Skeletal muscle cell (primary cell): ENCODE measurements at regions not wholly inside any gene's neighbourhood (a gene's known extent, or its start where the extent isn't known, plus 50 kb on each side); places are given as distances from the start of the nearest gene placed in this dataset.
"Not testable (repeated sequence)": the region's sequence is repeated elsewhere in the genome, so short reads cannot be mapped to it uniquely, and the experiment has no call there.

Source experiments
- DNase-seq: peaks from one replicate; pipeline ENCODE4 v3.0.0-alpha.2; 2010; ENCODE audit warnings: low read depth
- H3K4me3 ChIP-seq: 2 replicates; pipeline ENCODE4 v1.5.1; 2011; ENCODE audit warnings: low read depth, mild to moderate bottlenecking, control low read depth, low read length, moderate library complexity

DNA sequence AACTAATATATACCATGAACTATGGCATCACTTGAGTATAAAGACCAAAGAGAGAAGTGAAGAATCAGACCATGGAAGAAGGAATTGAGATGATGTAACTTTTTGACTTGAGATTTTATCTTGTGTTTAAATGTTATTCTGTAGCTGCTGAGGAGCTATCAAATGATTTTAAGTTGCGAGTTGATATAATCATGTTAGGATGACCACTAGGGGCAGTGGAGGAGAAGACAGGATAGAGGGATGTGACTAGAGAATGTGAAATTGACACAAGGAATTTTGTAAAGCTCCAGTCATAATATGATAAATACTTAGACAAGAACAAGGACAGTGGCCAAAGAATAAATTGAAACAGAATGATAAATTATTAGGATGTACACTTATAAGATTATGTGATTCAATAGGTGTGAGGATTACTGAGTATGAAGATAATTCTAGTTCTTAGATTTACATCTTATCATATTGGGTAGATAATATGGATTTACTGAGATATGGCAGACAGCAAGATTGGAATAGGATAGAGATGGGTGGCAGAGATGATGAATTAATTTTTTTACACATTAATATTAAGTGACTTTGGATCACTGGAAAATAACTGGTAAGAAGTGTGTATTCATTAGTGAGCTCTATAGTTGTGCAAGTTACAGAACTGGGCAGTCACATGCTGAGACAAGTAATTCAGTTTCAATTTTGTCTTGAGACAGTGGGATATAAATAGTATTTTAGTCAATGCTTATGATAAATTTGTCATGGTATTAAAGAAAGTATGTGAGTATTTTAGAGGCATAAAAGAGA, 816.0 kb upstream of the PCDH10 start:
- H3K4me3 ChIP-seq, result no peak overlapping the region
- no peak for DNase-seq

DNA sequence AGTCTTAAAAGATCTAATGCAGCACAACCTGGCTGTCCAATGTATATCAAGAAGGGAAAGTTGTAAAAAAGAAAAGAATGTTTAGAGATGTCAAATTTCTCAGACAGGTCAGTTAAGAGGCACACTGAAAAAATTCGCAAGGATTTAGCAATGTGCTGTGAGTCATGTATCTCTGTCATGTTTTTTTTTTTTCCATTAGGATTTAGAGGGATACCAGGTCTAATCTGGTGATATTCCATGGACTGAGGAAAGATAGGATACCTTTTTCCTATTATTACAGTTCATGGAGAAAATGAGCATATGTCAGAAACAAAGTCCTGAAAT, 815.4 kb upstream of the PCDH10 start:
- no peak overlapping the region for H3K4me3 ChIP-seq
- DNase-seq, result peak; percentile 65

DNA sequence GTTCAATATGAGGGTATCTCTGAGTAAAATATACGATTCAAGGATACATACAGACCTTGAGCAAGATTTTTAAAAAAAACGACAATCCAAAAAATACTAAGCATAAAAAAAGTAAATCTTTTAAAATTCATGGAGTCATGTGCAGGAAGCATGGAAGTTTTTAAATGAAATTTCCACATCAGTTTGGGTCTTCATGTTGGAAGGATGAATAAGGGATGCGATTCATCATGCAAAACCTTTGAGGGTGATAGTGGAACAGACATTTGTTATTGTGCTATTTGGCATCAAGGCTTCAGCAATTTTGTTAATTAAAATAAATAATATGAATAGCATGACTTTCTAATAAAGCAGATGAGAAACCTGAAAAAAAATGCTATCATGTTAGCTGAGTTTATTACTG, 815.0 kb upstream of the PCDH10 start:
- peak; percentile 25 for DNase-seq
- no peak overlapping the region for H3K4me3 ChIP-seq

DNA sequence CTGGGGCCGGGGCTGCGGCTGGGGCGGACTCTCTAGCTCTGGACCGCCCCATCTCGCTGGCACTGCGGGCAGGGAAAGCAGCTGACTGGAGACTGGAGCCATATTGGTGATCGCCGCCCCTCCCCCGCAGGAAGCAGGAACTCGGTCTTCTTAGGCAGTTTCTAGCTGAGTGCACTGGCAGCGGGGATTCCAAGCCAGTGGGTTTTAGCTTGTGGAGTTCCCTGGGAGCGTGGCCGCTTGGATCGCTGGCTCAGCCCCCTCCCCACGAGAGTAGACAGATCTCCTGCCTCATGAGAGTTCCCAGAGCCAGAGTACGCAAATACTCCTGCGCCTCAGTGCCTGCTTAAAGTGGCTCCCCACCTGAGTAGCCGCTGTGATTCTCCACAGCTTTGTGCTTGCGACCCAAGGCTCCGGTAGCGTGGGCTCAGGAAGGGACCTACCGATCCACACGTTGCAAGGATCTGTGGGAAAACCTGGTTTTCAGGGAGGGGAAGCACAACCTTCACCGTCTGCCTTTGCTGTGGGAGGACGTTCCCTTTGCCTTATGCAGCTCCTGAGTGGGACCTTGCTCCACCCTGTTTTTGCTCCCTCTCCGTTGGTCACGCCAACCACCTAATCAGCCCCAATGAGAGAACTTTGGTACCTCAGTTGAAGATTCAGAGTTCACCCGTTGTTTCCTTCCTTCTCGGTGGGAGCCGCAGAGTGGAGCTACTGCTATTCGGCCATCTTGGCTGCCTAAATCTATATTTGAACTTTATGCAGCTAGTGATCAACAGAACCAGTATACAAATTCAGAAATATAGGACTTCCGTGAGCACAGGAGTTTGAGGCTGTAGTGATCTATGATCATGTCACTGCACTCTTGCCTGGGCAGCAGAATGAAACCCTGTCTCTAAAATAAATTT, 803.9 kb upstream of the PCDH10 start:
- no peak overlapping the region for H3K4me3 ChIP-seq
- DNase-seq, result no peak

DNA sequence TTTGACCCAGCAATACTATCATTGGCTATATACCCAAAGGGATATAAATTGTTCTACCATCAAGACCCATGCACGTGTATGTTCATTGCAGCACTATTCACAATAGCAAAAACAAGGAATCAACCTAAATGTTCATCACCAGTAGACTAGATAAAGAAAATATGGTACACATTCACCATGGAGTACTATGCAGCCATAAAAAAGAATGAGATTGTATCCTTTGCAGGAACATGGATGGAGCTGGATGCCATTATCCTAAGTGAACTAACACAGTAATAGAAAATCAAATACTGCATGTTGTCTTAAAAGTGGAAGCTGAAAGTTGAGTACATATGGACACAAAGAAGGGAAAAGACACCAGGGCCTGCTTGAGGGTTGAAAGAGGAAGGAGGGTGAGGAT, 803.1 kb upstream of the PCDH10 start:
- no peak for DNase-seq
- no peak overlapping the region for H3K4me3 ChIP-seq

DNA sequence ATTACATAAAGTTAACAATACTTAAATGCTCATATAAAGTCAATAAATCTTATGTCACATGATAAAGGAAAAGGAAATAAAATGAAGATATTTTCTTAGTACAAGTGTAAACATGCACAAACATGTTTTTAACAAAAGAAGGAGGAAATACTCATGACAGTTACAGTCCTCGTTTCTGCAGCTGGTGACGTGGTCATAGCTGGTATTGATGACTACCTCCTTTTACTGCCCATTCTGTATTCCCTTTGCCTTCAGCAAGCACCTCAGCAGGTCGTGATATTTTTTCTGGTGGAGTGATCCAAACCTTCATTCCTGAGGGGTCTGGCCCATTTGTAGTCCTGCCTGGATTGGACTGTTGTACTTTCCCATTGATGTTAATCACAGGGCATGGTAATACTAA, 797.5 kb upstream of the PCDH10 start:
- H3K4me3 ChIP-seq, DNase-seq: not testable (repeated sequence)

DNA sequence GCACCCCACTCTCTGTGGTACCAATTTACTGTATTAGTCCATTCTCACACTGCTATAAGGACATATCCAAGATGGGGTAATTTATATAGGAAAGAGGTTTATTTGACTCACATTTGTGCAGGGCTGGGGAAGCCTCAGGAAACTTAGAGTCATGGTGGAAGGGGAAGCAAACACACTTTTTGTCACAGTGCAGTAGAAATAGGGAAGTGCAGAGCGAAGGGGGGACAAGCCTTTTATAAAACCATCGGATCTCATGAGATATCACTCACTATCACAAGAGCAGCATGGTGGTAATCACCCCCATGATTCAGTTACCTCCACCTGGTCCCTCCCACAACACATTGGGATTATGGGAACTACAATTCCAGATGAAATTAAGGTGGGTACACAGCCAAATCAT, 766.9 kb upstream of the PCDH10 start:
- no peak for DNase-seq

DNA sequence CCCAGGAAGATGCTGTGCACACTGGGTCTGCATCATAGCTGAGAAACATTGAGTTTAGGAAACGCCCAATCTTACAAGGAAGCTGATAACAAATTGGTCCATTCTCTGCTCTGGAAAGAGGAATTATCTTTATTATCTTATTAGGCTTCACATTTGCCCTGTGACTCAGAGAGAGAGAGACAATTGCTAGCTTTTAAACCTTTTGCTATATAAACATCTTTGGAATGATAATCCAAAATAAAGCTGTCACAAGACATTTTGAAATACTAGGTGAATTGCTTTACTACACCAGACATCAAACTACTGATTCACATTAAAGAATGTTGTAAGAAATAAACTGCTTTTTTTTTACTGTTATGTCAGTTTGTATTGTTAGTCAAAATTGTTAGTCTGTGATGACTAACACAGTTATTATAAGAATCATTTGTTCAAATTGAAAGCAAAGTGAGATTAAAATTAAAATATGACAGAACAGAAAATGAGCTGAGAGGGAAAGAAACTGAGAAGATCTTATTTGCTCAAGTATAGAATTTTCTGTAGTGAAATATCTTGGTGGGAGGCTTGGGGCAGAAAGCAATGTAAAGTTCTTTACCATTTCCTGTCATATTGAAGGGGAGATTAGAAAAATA, 765.4 kb upstream of the PCDH10 start:
- DNase-seq, result no peak
- no peak overlapping the region for H3K4me3 ChIP-seq

More for the DNA sequence above, 766.9 kb upstream of the PCDH10 start:
- no peak overlapping the region for H3K4me3 ChIP-seq

DNA sequence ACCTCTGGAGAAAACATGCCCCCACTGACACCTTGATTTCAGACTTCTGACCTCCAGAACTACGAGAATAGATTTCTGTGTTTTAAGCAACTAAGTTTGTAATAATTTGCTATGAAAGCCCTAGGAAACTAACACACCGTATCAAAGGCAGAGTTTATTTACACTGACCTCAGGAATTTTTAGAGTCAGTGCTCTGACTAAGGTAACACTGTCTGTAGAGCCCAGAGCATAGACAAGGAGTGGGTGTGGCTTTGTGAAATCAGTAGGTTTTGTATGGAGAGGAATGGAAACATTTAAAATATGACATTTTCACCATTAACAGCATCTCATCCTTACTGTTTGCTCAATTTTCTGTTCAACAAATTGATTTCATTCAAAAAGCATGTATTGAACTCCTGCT, 764.4 kb upstream of the PCDH10 start:
- no peak overlapping the region for H3K4me3 ChIP-seq
- DNase-seq, result no peak

DNA sequence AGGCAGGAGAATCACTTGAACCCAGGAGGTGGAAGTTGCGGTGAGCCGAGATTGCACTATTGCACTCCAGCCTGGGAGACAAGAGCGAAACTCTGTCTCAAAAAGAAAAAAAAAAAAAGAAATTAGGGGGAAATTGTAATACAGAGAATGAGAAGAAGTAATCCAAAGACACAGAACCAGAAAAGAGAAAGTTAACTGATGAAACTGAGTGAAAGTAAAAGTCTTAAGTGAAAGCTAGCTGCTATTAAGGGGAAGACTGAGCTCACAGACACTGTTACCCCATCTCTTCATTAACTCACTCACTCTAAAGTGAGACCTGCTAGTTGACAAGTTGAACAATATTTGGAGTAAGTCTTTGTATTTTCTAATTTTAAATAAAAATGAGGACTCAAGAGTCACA, 763.0 kb upstream of the PCDH10 start:
- no peak for DNase-seq

DNA sequence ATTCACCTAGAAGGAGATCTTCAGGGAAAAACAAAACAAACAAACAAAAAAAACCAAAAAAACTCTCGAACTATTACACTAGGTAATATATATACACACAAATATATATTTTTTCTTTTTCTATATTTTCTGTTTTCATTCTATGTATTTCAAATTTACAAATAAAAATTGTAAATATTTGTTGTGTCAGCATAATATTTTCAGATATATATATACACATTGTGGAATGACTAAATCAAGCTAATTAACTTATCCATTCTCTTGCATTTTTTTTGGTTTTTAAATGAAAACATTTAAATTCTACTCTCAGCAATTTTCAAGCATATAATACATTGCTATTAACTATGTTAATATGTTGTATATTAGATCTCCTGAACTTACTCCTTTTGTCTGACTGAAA, 762.0 kb upstream of the PCDH10 start:
- DNase-seq, result no peak
- no peak overlapping the region for H3K4me3 ChIP-seq

More for the DNA sequence above, 763.0 kb upstream of the PCDH10 start:
- H3K4me3 ChIP-seq, result no peak overlapping the region

DNA sequence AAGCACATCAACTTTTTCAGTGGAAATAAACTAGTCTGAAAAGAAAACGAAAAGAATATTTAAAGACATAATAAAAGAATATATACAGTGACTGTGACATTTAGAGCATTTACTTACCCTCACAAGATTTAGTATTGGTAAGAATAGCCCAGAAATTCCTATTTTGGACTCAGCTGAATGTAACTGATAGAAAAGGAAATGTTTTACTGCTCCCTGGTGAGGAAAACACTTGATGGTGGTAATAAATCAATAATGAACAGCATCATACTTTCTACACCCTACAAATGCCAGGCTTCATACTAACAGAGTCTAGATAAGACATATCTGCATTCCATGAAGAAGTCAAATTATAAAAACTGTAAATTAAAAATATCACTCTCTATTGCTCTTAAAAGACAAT, 753.5 kb upstream of the PCDH10 start:
- no peak for DNase-seq
- no peak overlapping the region for H3K4me3 ChIP-seq

DNA sequence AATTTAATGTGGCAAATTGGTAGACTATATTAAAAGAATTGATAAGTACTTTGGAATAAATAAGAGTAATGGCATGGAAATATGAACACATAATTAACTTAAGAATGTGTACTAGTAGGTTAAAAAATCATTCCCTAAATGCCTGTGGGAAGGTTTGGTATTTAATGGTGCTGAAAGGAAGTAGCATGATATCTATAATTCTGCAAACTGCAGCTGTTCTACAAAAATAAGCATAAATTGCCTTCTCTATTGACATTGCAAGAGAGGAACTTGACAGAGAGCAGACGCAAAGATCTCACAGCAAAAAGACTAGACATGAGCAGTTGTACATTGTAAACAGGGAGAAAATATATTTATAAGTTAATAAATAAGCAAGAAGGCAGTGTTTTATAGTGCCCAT, 752.5 kb upstream of the PCDH10 start:
- H3K4me3 ChIP-seq, result no peak overlapping the region
- no peak for DNase-seq

DNA sequence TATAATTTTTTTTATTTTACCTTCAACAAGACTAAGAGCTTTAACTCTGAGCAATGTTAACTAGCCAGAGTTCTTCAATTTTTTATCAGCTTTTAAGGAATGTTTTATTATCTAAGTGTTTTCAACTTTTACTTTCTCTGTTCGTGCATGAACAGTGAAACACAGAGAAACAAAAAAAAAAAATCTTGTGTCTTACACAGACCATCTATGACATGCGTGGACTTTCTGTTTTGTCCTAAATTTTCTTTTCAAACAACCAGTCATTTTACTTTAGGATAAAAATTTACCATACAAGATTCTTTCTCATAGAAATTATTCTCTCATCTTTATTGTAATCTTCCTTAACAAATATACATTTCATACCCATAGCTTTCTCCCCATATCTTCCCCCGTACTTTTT, 731.9 kb upstream of the PCDH10 start:
- DNase-seq, result no peak

DNA sequence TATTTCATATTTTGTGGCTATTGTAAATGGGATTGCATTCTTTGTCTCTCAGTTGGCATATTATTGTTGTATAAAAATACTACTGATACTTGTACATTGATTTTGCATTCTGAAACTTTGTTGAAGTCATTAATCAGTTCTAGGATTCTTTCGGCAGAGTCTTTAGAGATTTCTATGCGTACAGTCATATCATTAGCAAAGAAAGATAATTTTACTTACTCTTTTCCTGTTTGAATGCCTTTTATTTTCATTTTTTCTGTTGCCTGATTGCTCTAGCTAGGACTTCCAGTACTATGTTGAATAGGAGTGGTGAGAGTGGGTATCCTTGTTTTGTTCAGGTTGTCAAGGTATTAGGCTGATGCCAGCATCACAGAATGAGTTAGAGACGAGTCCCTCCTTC, 722.0 kb upstream of the PCDH10 start:
- no peak overlapping the region for H3K4me3 ChIP-seq
- DNase-seq, result no peak

More for the DNA sequence above, 731.9 kb upstream of the PCDH10 start:
- H3K4me3 ChIP-seq, result no peak overlapping the region

DNA sequence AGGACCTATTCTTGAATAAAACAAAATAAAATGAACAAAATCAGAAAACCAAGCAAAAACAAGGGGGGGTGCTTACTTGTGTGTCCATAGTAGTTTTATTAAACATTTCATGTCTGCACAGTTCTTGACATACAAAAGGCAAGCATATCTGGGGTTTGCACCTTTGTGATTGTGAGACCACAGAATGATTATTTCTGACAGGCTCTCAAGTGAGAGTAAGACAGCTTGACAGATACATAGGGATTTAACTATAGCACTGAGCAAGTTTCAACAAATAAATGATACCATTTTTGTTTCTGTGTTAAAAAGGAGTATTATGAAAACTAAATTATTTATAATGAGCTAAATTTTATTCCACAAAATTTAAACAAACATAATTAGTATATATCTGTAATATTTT, 712.0 kb upstream of the PCDH10 start:
- H3K4me3 ChIP-seq, result no peak overlapping the region
- DNase-seq, result no peak

DNA sequence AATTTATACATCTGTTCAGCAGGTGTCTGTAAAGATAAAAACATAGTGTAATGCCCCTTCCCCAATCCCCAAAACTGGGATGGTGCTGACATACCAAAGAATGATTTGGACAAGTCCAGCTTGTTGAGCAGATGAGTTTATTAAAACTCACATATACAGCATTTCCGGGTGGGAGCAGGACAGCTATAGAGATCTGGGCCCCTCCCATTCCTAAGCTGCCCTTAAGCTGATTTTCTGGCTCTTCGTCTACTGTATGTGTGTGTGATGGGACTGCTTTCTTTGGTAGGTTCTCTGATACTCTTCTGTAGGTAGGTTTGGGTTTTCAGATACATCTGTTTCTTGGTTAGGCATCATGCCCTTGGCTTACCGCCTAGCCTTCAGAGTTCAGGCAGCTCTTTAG, 703.7 kb upstream of the PCDH10 start:
- DNase-seq, result no peak
- H3K4me3 ChIP-seq, result no peak overlapping the region

DNA sequence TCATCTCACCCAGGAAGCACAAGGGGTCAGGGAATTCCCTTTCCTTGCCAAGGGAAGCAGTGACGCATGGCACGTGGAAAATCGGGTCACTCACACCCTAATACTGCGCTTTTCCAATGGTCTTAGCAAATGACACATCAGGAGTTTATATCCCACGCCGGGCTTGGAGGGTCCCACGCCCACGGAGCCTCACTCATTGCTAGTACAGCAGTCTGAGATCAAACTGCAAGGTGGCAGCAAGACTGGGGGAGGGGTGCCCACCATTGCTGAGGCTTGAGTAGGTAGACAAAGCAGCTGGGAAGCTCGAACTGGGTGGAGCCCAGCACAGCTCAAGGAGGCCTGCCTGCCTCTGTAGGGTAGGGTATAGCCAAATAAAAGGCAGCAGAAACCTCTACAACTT, 691.1 kb upstream of the PCDH10 start:
- not testable (repeated sequence) for H3K4me3 ChIP-seq

DNA sequence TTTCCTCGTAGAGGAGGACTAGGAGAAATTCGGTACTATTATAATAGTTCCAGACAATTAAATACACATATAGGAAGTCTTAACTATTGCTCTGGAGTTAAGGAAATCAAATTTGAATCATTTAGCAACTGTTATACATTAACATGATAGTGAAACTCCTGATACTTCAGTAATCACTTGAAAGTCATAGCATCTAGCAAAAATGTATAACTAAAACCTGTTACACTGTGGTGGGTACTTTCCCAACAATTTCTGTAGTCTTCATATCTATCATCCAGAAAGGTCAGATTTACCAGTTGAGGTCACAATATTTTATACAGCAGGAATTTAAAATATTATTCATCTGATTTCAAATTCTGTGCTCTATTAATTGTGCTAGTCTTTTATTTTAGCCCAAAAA, 669.6 kb upstream of the PCDH10 start:
- DNase-seq, result no peak
- no peak overlapping the region for H3K4me3 ChIP-seq

More for the DNA sequence above, 691.1 kb upstream of the PCDH10 start:
- DNase-seq, result not testable (repeated sequence)

DNA sequence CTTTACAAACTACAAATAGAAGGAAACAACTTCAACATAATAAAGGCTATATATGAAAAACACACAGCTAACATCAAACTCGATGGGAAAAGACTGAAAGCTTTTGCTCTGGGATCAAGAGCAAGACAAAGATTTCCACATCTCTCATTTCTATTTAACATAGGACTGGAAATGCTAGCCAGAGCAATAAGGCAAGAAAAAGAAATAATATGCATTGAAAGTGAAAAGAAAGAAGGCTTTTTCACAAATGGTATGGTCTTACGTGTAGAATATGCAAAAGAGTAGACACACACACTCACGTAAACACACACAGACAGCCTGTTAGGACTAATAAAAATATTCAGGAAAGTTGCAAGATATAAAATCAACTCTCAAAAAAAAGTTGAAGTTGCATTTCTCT, 660.5 kb upstream of the PCDH10 start:
- no peak for DNase-seq
- H3K4me3 ChIP-seq, result no peak overlapping the region
